IPS-18a (cell line): ENCODE measurements at regions not wholly inside any gene's neighbourhood (a gene's known extent, or its start where the extent isn't known, plus 50 kb on each side); places are given as distances from the start of the nearest gene placed in this dataset.
"Not testable (repeated sequence)": the region's sequence is repeated elsewhere in the genome, so short reads cannot be mapped to it uniquely, and the experiment has no call there.

ENCODE experiments used
- H3K27ac ChIP-seq: one replicate; pipeline ENCODE4 v1.5.1; 2013; ENCODE audit warnings: low read length
- H3K27me3 ChIP-seq: one replicate; pipeline ENCODE4 v1.6.1; 2013; ENCODE audit warnings: mild to moderate bottlenecking, low read length; ENCODE audit not compliant: control insufficient read depth, insufficient read depth
- H3K36me3 ChIP-seq: one replicate; pipeline ENCODE4 v1.6.1; 2013; ENCODE audit warnings: low read depth, low read length; ENCODE audit not compliant: control insufficient read depth
- H3K4me1 ChIP-seq: one replicate; pipeline ENCODE4 v1.6.1; 2013; ENCODE audit warnings: low read depth, low read length; ENCODE audit not compliant: control insufficient read depth
- H3K4me3 ChIP-seq: one replicate; pipeline ENCODE4 v1.5.1; 2013; ENCODE audit warnings: low read length
- H3K9ac ChIP-seq: one replicate; pipeline ENCODE4 v1.6.1; 2013; ENCODE audit warnings: mild to moderate bottlenecking, low read length, moderate library complexity
- H3K9me3 ChIP-seq: one replicate; pipeline ENCODE4 v1.6.1; 2013; ENCODE audit warnings: low read depth, low read length; ENCODE audit not compliant: control insufficient read depth

DNA sequence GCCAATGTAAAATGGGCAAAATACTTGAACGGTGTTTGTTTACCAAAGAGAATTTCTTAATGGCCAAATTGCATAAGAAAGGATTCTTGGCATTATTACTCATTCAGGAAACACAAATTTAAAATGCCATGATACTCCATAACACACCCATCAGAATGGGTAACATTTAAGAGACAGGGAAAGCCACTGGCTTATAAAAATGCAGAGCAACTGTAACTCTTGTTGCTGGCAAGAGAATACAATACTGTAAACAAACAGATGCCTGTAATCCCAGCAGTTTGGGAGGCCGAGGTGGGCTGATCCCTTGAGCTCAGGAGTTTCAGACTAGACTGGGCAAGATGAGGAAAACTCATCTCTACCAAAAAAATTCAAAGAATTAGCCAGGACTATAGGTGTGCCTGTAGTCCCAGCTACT, 125.8 kb upstream of the NBPF11 start:
- H3K27ac ChIP-seq, H3K9me3 ChIP-seq, H3K4me1 ChIP-seq, H3K4me3 ChIP-seq, H3K9ac ChIP-seq, H3K36me3 ChIP-seq: not testable (repeated sequence)
- H3K27me3 ChIP-seq = peaks cover 12% of the 10 kb centered on the region

DNA sequence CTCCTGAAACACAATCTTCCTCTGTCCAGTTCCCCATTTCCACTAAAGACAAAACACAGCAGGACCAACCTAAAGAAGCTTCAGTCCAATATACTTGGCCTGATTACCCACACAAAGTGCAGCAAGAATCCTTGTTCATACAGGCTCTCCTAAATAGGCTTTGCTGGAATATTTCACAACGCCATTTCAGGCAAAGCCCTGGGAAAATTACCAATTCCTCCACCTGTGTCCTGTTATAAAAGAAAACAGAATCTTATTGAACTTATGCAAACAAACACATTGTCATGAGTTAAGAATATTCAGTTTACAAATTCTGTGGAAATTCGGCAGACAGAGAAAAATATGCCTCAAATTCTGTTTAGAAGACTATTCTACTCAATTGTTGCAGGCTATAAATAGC, 115.0 kb upstream of the NBPF11 start:
- not testable (repeated sequence) for H3K9ac ChIP-seq, H3K4me1 ChIP-seq, H3K27me3 ChIP-seq, H3K27ac ChIP-seq, H3K4me3 ChIP-seq, H3K36me3 ChIP-seq, H3K9me3 ChIP-seq

DNA sequence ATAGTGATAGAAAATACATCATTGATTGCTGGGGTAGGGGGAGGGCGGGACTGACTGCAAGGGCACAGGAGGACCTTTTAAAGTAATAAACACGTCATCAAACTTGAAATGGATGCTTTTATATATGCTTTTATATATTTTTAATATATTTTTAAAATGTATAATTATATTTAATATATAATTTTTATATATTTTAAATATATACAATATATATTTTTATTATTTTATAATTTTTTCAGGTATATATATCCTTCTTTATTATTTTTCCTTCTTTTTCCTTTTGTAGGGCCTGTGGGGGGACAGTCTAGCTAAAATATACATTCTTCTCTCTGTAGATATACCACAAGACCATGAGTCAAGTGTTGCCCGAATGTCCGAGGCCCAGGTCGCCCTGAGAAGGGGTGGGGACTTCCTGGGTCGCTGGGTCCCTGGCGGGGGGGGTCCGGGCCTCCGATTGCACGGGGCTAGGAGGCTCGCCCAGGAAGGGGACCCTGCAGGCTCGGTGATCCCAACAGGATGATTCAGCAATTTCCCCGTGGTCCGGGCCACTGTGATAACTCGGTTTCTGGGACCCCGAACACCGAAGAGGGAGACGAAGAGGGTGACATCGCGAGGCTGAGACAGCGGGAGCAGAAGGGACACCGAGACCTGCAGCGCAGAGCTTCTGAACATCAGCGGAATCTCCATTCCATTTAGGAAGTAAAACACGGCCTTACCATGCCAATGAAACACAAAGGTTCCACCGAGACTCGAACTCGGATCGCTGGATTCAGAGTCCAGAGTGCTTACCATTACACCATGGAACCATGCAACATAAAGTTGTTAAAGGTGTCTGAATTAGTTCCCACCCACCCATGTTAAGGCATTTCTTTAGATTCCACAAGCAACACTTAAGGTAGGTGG, 112.5 kb upstream of the NBPF11 start:
- Histone ChIP-seq H3K9ac (peak overlapping the region; percentile 93), H3K27ac (no peak overlapping the region), H3K27me3 (no peaks in the 10 kb centered on the region), H3K4me3 (peak overlapping the region; percentile 75), H3K36me3 (no peaks in the 10 kb centered on the region), H3K4me1 (no peaks in the 10 kb centered on the region), H3K9me3 (no peaks in the 10 kb centered on the region)

DNA sequence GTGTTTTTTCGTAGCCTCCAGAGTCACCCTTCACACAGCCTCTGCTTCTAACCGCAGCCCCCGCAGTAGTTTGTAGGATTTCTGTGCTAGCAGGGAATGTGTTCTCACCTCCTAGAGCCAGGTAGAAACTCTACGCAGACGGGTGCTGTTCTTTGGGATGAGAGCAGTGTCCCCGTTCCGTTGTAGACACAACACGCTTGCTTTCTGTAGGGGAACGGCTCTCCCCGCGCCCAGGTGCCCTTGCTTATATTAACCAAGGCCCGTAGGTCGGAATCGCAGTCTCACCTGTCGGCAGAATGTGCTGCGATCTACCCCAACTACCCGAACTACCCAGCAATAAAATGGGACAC, 111.8 kb upstream of the NBPF11 start:
- peak overlapping the region; percentile 93 for H3K9ac ChIP-seq
- no peaks in the 10 kb centered on the region for H3K36me3 ChIP-seq
- no peaks in the 10 kb centered on the region for H3K9me3 ChIP-seq
- H3K4me3 ChIP-seq = peak overlapping the region; percentile 75
- H3K27ac ChIP-seq = peak overlapping the region; percentile 80
- H3K4me1 ChIP-seq = no peaks in the 10 kb centered on the region
- no peaks in the 10 kb centered on the region for H3K27me3 ChIP-seq

DNA sequence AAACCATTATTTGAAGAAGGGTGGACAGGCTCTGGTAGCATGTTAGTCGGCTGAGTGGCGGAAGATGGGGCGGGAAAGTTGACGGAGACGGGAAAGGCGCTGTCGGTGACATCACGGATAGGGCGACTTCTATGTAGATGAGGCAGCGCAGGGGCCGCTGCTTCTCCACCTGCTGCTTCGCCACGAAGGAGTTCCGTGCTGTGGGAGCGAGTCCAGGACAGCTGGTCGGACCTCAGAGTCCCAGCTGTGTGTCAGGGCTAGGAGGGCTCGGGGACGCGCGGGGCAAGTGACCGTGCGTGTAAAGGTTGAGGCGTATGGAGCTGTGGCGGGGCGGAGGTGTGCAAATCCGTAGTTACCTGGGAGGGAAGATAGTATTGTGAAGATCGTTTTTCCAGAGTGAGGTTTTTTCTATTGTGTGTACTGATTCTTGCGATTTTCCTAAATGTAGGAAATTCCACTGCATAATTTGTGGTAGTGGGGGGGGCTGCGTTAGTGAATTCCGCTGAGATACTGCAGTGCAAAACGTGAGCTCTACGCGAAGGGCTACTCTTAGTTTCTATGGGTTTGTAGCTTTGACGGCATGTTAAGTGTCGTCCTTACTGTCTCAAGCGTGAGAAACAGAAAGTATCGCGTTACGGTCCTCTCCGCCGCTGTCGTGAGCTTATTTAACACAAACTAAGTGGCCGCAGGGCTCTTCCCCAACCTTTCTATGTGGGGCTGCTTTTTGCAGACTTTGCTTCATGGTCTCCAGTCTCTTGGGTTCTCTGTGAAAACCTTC, 111.2 kb upstream of the NBPF11 start:
- Histone ChIP-seq H3K27ac (peak overlapping the region; percentile 97), H3K4me3 (peak overlapping the region; percentile 75), H3K4me1 (no peaks in the 10 kb centered on the region), H3K27me3 (no peaks in the 10 kb centered on the region), H3K36me3 (no peaks in the 10 kb centered on the region), H3K9me3 (no peaks in the 10 kb centered on the region), H3K9ac (peak overlapping the region; percentile 93)

DNA sequence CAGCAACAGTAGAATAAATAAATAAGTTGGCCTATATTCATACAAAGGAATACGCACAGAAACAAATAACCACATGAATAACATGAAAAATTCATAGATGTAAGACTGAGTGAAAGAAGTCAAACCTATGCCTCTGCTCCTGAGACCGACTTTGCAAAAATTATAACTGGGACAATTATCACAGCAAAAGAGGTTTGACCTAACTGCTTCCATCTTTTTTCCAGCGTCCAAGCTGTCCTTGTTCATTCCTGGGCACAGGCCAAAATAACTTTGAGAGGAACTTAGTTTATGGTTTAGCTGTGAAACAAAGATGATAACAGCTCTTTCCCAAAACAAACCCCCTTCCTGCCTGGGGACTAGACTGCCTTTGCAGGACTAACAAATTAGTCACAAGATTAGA, 109.6 kb upstream of the NBPF11 start:
- not testable (repeated sequence) for H3K9ac ChIP-seq, H3K36me3 ChIP-seq, H3K27me3 ChIP-seq, H3K9me3 ChIP-seq, H3K4me3 ChIP-seq, H3K27ac ChIP-seq, H3K4me1 ChIP-seq

DNA sequence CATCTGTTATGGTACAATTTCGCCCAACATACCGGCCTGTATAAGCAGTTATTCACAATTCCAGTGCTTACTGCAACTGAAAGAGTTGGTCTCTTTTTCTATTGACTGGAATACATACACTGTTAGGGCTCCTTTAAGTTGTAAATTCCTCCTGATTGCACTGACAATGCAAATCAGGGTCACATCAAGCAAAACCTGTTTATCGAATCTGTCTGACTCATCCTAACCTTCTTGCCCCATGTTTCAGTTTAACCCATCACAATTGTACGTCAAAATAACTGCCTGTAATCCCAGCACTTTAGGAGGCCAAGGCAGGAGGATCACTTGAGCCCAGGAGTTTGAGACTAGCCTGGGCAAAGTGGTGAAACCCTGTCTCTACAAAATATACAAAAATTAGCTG, 105.8 kb upstream of the NBPF11 start:
- H3K4me3 ChIP-seq, H3K27me3 ChIP-seq, H3K9ac ChIP-seq, H3K27ac ChIP-seq, H3K4me1 ChIP-seq, H3K9me3 ChIP-seq, H3K36me3 ChIP-seq: not testable (repeated sequence)

DNA sequence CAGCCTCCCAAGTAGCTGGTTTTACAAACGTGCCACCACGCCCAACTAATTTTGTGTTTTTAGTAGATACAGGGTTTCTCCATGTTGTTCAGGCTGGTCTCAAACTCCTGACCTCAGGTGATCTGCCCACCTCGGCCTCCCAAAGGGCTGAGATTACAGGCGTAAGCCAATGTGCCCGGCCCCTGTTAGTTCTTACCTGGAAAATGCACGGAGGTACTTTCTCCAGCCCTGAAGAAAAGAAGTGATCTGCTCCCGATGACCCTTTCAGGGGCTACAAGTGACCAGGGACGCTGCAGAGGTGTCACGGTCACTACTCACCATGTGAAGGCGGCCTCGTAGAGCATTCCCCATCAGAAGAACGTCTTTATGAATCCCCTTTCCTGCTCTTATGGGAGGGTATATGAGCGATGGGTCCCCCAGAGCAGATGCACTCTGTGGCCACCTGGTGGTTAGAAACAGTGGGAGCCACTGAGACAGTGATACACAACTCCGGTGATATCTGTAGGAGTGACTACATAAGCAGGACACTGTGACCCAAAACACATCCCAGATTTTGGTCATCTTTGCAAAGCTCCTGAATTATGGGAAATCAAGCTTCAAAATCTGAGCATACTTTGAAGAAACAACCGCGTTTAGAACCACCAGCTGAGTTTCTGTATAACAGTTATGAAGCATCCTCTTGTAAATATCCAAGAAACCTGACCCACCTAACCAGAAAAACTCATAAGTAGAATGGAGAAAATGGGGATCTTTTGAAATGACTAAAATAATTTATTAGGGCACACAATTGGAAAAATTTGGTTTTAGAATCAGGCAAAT, 102.7 kb upstream of the NBPF11 start:
- not testable (repeated sequence) for H3K9me3 ChIP-seq, H3K4me1 ChIP-seq, H3K27ac ChIP-seq, H3K36me3 ChIP-seq, H3K4me3 ChIP-seq, H3K27me3 ChIP-seq, H3K9ac ChIP-seq

DNA sequence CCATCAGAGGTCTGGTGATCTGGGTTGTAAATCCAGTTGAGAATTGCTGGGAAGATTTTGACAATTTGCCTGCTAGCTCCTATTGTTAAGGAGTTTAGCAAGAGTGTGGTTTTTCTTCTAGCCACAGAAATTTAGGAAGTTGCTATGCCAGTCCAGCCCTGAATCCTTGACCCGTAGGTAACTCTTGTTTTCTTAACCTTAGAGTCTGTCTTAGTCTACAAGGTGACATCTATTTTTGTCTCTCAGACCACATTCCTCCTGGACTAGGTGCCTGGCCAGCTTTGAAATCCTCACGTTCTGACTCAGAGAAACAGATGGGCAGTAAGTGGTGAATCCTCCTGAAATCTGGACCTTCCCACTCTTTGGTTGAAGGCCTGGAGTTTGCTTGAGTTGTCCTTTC, 101.7 kb upstream of the NBPF11 start:
- H3K9me3 ChIP-seq, H3K4me1 ChIP-seq, H3K27me3 ChIP-seq, H3K9ac ChIP-seq, H3K36me3 ChIP-seq, H3K27ac ChIP-seq, H3K4me3 ChIP-seq: not testable (repeated sequence)

DNA sequence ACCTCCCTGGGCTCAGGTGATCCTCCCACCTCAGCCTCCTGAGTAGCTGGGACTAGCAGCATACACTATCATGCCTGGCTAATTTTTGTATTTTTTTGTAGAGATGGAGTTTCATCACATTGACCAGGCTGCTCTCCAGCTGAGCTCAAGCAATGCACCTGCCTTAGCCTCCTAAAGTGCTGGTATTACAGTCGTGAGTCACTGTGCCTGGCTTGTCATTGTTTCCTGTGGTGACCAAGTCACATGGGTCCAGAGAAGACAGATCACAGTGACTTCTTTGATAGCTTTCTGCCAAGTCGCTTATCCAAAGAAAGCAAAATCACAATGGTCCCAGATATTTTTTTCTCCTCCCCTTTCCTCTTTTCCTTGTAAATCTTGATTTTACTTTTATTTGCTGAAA, 96.7 kb upstream of the NBPF11 start:
- not testable (repeated sequence) for H3K4me1 ChIP-seq, H3K27me3 ChIP-seq

DNA sequence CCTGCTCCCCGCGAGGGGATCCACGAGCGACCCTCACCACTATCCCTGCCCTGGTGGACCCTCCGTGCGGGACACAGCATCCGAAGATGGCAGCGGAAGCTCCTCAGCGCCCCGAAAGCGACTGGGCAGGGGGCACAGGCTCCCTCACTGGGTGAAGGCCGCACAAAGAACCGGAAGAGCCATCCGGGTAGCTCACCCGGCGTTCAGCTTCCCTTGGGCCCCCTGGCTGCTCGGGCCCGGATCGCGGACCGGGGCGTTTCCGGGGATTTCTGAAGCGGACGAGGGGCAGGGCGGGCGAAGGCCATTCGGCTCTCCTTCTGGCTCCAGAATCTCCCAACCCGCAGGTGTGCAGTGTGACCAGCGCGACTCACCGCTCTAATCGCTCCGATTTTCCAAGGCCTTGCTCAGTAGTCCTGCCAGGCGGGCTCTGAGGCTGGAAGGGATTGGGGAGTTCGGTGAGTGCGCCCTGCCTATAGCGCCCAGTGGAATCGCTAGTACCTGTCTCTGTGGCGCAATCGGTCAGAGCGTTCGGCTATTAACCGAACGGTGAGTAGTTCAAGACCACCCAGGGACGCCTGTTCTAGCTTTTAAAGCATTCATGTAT, 94.3 kb upstream of the NBPF11 start:
- H3K27ac ChIP-seq, H3K9me3 ChIP-seq, H3K36me3 ChIP-seq, H3K9ac ChIP-seq, H3K4me3 ChIP-seq, H3K4me1 ChIP-seq, H3K27me3 ChIP-seq: not testable (repeated sequence)

More for the DNA sequence above, 96.7 kb upstream of the NBPF11 start:
- not testable (repeated sequence) for H3K4me3 ChIP-seq, H3K36me3 ChIP-seq, H3K9me3 ChIP-seq, H3K27ac ChIP-seq, H3K9ac ChIP-seq
